ENCODE measurements at regions not wholly inside any gene's neighbourhood (a gene's known extent, or its start where the extent isn't known, plus 50 kb on each side); places are given as distances from the start of the nearest gene placed in this dataset.
"Not testable (repeated sequence)": the region's sequence is repeated elsewhere in the genome, so short reads cannot be mapped to it uniquely, and the experiment has no call there.

GRCh38 chr2:111503844-111504570 is 380.0 kb downstream of the ANAPC1 start:
- not testable (repeated sequence) for DNase-seq (ENCODE audit: low read depth); H3K4me3 ChIP-seq (ENCODE audit: low read depth, low read length)

- not testable (repeated sequence) for H3K4me3 ChIP-seq (ENCODE audit: low read depth, low read length); DNase-seq (ENCODE audit: low read depth)
Measured at GRCh38 chr2:111504571-111504942, 379.4 kb downstream of the ANAPC1 start.

- not testable (repeated sequence) for DNase-seq (ENCODE audit: low read depth)
Measured at GRCh38 chr2:111505267-111505666, 378.7 kb downstream of the ANAPC1 start.

GRCh38 chr2:111506936-111507335 is 377.1 kb downstream of the ANAPC1 start:
- not testable (repeated sequence) for H3K4me3 ChIP-seq (ENCODE audit: low read depth, low read length); DNase-seq (ENCODE audit: low read depth)

More at GRCh38 chr2:111505267-111505666, 378.7 kb downstream of the ANAPC1 start:
- not testable (repeated sequence) for H3K4me3 ChIP-seq (ENCODE audit: low read depth, low read length)

- not testable (repeated sequence) for DNase-seq (ENCODE audit: low read depth)
Measured at GRCh38 chr2:111509225-111509869, 374.6 kb downstream of the ANAPC1 start.

GRCh38 chr2:111510384-111510783 is 373.6 kb downstream of the ANAPC1 start:
- not testable (repeated sequence) for H3K4me3 ChIP-seq (ENCODE audit: low read depth, low read length); DNase-seq (ENCODE audit: low read depth)

More at GRCh38 chr2:111509225-111509869, 374.6 kb downstream of the ANAPC1 start:
- not testable (repeated sequence) for H3K4me3 ChIP-seq (ENCODE audit: low read depth, low read length)

GRCh38 chr2:111511062-111511461 is 372.9 kb downstream of the ANAPC1 start:
- DNase-seq (ENCODE audit: low read depth), result not testable (repeated sequence)

GRCh38 chr2:111512378-111512777 is 371.6 kb downstream of the ANAPC1 start:
- H3K4me3 ChIP-seq (ENCODE audit: low read depth, low read length); DNase-seq (ENCODE audit: low read depth): not testable (repeated sequence)

More at GRCh38 chr2:111511062-111511461, 372.9 kb downstream of the ANAPC1 start:
- H3K4me3 ChIP-seq (ENCODE audit: low read depth, low read length), result not testable (repeated sequence)

- not testable (repeated sequence) for H3K4me3 ChIP-seq (ENCODE audit: low read depth, low read length); DNase-seq (ENCODE audit: low read depth)
Measured at GRCh38 chr2:111514138-111514537, 369.9 kb downstream of the ANAPC1 start.

- DNase-seq (ENCODE audit: low read depth); H3K4me3 ChIP-seq (ENCODE audit: low read depth, low read length): not testable (repeated sequence)
Measured at GRCh38 chr2:111517050-111517720, 366.8 kb downstream of the ANAPC1 start.

GRCh38 chr2:111517721-111518053 is 366.3 kb downstream of the ANAPC1 start:
- DNase-seq (ENCODE audit: low read depth), result peak; percentile 50
- not testable (repeated sequence) for H3K4me3 ChIP-seq (ENCODE audit: low read depth, low read length)

- DNase-seq (ENCODE audit: low read depth), result no peak
- no peak overlapping the region for H3K4me3 ChIP-seq (ENCODE audit: low read depth, low read length)
- no peak for TF ChIP-seq CTCF (conservative IDR thresholded peaks at IDR 0.05; ENCODE audit: low read depth, low read length)
Measured at GRCh38 chr2:111519071-111519470, 364.9 kb downstream of the ANAPC1 start.

GRCh38 chr2:111522231-111522768 is 361.7 kb downstream of the ANAPC1 start:
- no peak overlapping the region for H3K4me3 ChIP-seq (ENCODE audit: low read depth, low read length)
- TF ChIP-seq CTCF (conservative IDR thresholded peaks at IDR 0.05; ENCODE audit: low read depth, low read length), result no peak
- peak; percentile 89 for DNase-seq (ENCODE audit: low read depth)

Data from choroid plexus epithelial cell (primary cell).